Erythroblast (primary cell): ENCODE measurements at regions not wholly inside any gene's neighbourhood (a gene's known extent, or its start where the extent isn't known, plus 50 kb on each side); places are given as distances from the start of the nearest gene placed in this dataset.

ENCODE experiments used
- GATA1 ChIP-seq: IDR thresholded peaks from 2 replicates; pipeline ENCODE4 v1.6.1; 2011; ENCODE audit warnings: low read depth, mild to moderate bottlenecking, control low read depth, low read length, moderate library complexity
- POLR2A ChIP-seq: IDR thresholded peaks from 2 replicates; pipeline ENCODE4 v1.6.1; 2011; ENCODE audit warnings: mild to moderate bottlenecking, low read length

- TF ChIP-seq POLR2A (no peak), GATA1 (no peak)
Observed at GRCh38 chr1:185536165-185536920, 197.8 kb upstream of the HMCN1 start.
